ENCODE measurements at regions not wholly inside any gene's neighbourhood (a gene's known extent, or its start where the extent isn't known, plus 50 kb on each side); places are given as distances from the start of the nearest gene placed in this dataset.

DNA sequence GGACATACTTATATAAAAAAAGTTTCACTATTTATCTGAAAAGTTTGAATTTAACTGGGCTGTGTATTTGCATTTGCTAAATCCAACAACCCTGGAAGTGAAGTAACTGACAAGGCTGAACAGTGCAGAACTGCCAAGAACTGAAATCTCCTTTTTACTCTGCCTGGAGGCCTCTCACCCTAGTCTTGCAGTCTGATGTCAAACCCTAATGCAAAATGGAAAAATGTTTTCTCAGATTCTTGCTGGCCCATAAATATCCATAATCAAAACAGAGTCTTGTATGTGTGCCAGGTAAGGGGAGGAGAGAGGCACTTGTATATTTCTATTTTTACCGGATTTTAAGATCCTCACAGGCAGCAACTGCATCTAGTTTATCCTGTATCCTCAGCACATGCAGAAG lies 432.7 kb upstream of the KLF4 start:
- Histone ChIP-seq H3K56ac (ENCODE audit: insufficient read length, low read depth, low read length) (no peak overlapping the region), H3K27ac (ENCODE audit: insufficient read length, low read depth, low read length) (no peak overlapping the region), H2AFZ (ENCODE audit: low read length) (no peak overlapping the region), H2AK5ac (ENCODE audit: insufficient read length, low read length) (no peak overlapping the region), H3K9ac (ENCODE audit: extremely low read depth, insufficient read length, low read length) (no peak overlapping the region), H2BK20ac (ENCODE audit: low read depth, low read length, poor library complexity, severe bottlenecking) (no peak overlapping the region), H2BK15ac (ENCODE audit: low read depth, low read length) (no peak overlapping the region), H3K23me2 (ENCODE audit: insufficient read length, low read depth, low read length, poor library complexity, severe bottlenecking) (no peaks in the 10 kb centered on the region), H2BK12ac (ENCODE audit: insufficient read length, low read depth, low read length) (no peak overlapping the region), H2BK120ac (ENCODE audit: low read depth, low read length, poor library complexity, severe bottlenecking) (no peak overlapping the region), H2BK5ac (ENCODE audit: insufficient read length, low read length) (no peak overlapping the region), H3K23ac (ENCODE audit: insufficient read length, low read depth, low read length) (no peak overlapping the region), H4K91ac (ENCODE audit: insufficient read length, low read depth, low read length) (no peak overlapping the region), H3K79me2 (ENCODE audit: insufficient read depth, low read length) (no peaks in the 10 kb centered on the region), H3K79me1 (ENCODE audit: insufficient read depth, low read depth, low read length, poor library complexity, severe bottlenecking) (no peaks in the 10 kb centered on the region), H3K9me3 (ENCODE audit: control insufficient read depth, low read depth, low read length) (no peaks in the 10 kb centered on the region), H3K14ac (ENCODE audit: insufficient read depth, low read length) (no peak overlapping the region), H3T11ph (ENCODE audit: low read length) (no peak overlapping the region), H4K5ac (ENCODE audit: insufficient read length, low read depth, low read length) (no peak overlapping the region), H4K8ac (replicated peaks; ENCODE audit: insufficient read length, low read depth, low read length) (no peak overlapping the region), H3K18ac (ENCODE audit: insufficient read length, low read depth, low read length) (no peak overlapping the region), H3K27me3 (ENCODE audit: insufficient read depth, low read length) (no peaks in the 10 kb centered on the region), H3K4me1 (ENCODE audit: insufficient read depth, low read length) (no peaks in the 10 kb centered on the region), H3K4ac (ENCODE audit: low read depth, low read length) (no peak overlapping the region), H3K4me2 (ENCODE audit: insufficient read depth, insufficient read length, low read length) (no peak overlapping the region), H4K20me1 (ENCODE audit: control insufficient read depth, insufficient read depth, insufficient read length) (no peaks in the 10 kb centered on the region)
- no peak overlapping the region for H3K4me3 Mint-ChIP-seq
- TF ChIP-seq, protein P1, sequence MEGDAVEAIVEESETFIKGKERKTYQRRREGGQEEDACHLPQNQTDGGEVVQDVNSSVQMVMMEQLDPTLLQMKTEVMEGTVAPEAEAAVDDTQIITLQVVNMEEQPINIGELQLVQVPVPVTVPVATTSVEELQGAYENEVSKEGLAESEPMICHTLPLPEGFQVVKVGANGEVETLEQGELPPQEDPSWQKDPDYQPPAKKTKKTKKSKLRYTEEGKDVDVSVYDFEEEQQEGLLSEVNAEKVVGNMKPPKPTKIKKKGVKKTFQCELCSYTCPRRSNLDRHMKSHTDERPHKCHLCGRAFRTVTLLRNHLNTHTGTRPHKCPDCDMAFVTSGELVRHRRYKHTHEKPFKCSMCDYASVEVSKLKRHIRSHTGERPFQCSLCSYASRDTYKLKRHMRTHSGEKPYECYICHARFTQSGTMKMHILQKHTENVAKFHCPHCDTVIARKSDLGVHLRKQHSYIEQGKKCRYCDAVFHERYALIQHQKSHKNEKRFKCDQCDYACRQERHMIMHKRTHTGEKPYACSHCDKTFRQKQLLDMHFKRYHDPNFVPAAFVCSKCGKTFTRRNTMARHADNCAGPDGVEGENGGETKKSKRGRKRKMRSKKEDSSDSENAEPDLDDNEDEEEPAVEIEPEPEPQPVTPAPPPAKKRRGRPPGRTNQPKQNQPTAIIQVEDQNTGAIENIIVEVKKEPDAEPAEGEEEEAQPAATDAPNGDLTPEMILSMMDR (conservative IDR thresholded peaks at IDR 0.05): no peak
- H3K27ac Mint-ChIP-seq: no peak overlapping the region
- H3K36me3 Mint-ChIP-seq (ENCODE audit: insufficient read depth in 1 of 3, low read depth in 3 of 3): no peaks in the 10 kb centered on the region
- no CpG with 5 or more reads among the region's 1 CpG for WGBS (ENCODE audit: extremely low coverage, insufficient read length, low lambda C conversion rate)
- peaks cover 0 to 5% of the 10 kb centered on the region in 2 experiments; a peak in 1 of 5 replicates for H3K9me3 Mint-ChIP-seq
- DNase-seq: no peak
- no peaks in the 10 kb centered on the region for H3K27me3 Mint-ChIP-seq (ENCODE audit: low read depth)
- H3K4me1 Mint-ChIP-seq: peaks cover 2 to 4% of the 10 kb centered on the region in 2 experiments; a peak in 1 of 4 replicates
